Mesenteric fat pad (tissue), 1 donor: ENCODE measurements at regions not wholly inside any gene's neighbourhood (a gene's known extent, or its start where the extent isn't known, plus 50 kb on each side); places are given as distances from the start of the nearest gene placed in this dataset.

ENCODE experiments used
- DNase-seq: peaks from one replicate; pipeline ENCODE4 v3.0.0-alpha.2; 2020; ENCODE audit warnings: low spot score
- donor health status: DM: yes; HTN: yes; CAD: no.

DNA sequence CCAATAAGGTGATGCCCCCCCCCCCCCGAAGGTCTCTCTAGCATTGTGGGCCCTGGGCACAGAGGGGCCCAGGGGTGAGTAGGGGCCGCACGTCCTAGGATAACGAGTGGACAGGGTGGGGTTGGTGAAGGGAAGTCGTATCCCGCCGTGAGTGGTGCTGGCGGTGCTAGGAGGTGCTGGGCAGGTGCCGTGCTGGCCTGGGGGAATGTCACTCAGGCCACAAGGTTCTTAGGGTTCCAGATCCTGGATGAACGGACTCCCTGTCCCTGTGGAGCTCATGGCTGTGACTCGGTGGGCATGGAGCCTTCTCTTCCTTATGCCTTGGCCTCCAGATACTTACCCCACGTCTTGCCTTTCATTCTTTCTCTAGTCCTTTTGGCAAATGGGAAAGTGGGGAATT, 157.4 kb upstream of the SOX1 start:
- DNase-seq = no peak

DNA sequence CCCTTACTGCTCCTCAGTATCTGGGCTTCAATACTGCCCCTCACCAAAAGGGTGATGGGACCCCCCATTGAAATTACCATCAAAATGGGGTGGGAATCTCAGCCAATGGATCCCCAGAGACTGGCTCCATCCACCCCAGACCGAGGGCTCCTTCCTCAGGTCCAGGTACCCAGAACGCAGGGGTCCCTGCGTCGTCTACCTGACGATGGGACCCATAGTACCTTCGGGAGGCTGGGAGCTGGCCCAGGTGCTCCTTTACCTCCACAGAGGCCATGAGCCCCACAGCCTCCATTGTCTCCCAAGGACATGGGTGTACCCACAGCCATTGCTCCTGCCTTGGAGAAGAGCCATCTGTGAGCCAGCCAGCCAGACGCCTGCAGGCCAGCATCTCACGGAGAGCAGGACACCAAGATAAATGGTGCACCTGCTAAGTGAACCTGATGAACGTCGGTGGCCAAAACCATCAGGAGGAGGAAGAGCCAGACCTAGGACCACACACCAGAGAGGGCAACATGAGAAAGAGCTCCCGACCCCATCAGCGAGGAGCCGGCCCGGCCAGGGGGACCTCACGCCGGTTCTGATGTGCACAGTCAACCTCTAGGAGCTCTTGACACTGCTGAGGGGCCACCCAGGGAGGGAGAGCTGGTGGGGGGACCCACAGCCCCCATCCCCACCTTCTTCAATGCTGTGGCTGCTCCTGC, 156.8 kb upstream of the SOX1 start:
- DNase-seq = peak; percentile 75

DNA sequence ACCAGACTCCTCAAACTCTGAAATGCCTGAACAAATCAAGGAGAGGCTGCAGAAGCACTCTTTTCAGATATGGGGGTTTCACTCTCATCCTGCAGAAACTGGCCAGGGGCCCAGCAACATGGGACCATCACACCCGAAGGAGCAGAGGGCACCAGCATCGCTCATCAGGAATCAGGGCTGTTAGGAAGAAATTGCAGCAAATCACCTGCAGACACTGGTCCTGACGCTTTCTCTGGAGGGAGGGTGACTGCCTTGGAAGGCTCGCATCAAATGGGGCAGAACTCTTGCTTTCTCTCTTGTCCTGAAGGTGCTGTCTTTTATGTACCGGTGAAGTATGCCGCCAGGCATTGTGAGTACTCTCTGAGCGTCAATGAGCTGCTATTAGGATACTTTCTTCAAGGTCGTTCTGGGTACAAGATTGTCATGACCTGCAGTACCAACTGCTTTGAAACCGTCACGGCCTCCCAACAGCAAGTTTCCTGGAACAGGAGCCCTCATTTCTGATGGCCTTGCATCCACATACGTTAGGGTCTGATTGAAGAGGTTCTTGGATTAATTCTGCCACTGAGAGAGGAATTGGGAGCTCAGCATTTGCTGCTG, 155.7 kb upstream of the SOX1 start:
- no peak for DNase-seq

DNA sequence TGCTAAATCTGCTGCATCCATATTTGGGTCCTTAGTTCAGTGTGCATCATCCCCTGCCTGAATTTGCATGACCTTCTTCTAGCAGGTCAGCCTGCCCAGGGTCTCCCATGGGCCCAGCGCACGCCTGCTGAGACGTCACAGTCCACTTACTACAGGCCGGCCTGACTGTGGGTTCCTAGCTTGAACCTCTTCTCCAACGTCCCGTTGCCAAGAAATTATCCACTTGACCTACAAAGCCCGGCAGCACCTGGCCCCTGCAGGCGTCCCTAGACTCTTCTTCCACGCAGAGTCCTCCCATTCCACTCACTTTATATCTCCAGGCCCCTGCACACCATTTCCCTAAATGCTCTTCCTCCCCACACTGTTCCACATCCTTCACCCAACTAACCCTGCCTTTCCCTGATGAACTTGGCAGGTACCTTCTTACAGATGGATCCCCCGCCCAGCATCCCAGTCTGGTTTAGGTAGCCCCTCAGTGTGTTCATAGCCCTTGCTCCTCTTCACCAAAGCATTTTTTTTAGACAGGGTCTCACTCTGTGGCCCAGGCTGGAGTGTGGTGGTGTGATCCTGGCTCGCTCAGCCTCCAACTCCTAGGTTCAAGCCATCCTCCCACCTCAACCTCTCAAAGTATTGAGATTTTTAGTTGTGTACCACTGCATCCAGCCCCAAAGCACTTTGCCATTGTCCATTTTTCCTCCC, 155.0 kb upstream of the SOX1 start:
- DNase-seq = peak; percentile 77

DNA sequence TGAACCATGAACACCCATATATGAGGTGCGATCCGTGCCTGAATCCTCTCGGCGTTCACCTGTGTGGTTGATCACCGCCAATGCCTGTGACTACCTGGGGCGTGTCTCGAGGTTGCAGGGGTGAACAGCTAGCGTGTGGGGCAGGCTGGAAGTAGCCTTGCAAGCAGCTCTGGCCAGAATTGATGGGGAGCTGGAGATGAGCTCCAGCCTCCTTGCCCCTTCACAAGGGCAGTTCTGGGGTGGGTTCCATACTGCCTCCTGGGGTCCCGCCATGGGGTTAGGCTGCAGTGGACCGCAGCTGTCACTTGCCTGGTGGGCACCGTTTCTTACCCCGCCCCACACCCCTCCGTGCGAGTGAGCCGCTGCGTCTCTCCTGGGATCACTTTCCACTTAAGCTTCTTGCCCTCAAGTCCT, 154.5 kb upstream of the SOX1 start:
- DNase-seq = peak; percentile 88

DNA sequence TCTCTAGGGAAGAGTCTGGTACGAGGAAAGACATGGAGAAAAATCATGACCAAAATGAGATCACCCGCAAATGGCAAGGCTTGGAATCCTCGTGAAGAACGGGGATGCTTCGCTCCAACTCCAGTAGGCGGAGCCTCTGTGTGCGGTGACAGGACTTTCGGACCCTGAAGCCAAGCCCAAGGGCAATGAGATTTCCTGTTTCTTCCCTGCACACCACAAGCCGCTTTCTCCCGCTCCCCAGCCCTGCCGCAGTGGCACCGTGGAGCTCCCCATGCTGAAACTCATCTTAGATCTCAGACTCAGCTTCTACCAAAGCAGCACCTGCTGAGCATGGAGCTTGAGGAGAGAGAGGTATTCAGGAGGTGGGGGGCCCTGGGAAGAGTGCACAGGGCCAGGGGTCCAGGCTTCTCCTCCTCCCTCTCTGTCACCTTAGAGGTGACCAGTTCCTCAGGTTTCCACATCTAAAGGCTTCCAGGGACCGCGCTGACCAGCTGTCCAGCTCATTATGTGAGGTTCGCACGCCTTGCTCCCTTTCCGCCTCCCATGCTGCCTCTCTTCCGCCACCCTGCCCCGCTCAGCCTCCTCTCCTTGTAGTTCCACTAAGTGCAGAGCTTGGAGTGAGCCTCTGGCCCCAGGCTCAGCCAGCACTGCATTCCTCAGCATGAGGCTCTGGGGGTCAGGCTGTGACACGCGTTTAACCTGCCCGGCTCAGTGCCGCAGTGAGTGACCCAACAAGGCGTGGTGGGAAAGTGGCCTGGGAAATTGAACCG, 153.8 kb upstream of the SOX1 start:
- DNase-seq = peak; percentile 80

DNA sequence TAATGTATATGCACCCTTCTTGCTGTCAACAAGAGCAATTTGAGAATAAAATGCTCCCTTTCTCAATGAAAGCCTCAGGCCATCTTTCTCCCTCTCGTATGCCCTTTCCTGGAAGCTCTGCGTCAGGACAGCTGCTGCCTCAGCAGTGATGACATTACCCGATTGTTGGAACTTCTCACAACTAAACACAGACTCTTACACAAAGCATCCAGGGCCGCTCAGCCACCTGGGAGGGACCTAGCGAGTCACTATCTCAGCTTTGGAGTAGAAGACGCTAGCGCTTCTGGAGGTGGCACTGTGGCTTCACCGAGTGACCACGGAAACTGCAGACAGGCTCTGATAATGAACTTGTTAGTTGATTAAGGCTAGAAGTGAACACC, 153.2 kb upstream of the SOX1 start:
- DNase-seq = no peak

DNA sequence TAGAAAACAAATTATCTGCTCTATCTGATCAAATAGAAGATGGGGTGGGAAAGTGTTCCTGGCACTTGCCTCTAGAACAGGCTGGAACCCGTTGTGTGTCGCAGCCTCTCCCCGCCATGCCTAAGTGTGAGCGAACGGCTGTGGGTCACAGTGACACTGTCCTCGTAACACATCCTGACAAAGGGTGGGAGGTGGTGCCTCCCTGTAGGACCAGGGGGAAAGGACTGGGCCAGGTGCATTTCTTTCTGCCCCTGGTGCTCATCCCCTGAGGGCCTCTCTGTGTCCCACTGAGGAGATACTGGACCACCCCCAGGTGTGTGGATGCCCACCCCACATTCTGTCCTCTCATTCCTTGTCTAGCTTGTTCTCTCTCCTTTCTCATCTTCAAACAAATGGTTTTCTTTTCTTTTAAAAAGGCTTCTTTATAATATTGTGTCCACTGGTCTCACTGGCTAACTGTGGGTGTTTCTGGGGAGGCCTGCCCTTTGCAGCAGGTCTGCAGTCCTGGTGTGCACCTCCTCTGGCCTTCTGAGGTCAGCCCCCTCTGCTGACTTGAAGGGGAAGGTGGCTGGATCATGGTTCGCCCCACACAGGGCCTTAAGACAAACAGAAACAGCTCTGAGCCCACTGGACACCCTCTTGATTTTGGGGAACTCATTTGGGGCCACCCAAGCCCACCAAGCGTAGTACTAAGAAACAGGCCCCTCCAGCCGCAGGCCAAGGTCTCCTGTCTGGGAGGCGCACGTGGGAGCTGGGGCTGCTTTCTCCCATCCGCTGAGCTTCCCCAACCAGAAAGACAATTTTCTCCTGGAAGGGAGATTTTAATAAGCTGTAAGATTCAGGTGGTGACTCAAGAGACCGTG, 152.5 kb upstream of the SOX1 start:
- no peak for DNase-seq

DNA sequence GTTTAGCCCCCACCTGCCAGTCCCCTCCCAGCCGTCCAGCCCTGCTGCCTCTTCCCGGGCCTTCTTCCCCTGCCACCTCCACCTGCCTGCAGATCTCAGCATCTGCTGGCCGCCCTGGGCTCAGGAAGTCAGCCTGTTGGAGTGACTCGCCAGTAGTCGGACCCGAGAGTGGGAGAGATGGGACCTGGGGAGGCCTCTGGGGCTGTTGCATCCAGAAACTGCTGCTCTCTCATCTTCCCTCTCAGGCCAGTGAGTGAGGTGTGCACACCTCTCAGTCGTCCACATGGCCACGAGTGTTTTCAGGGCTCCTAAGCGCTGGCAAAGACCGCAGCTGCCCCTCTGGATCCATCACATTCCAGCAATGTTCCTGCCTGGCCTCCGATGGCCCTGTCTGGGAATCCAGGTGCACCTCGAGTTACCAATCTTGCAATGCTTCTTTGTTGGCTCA, 151.8 kb upstream of the SOX1 start:
- peak; percentile 57 for DNase-seq

DNA sequence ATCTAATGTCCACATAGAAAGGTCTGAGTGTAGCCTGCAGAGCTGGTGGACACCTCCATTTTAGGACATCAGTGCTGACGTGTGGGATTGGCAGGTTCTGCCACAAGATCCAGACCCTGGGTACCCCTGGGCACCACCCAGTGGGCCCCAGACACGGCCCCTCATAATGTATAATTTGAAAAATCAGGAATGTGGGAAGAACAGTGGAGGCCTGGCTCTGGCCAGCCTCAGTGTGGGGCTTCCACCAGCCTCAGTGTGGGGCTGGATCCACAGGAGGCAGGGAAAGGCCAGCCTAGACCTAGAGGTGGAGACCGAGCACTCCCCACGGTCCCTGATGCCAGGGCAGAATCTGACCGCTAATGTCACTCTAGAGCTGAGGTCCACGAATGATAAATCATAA, 150.7 kb upstream of the SOX1 start:
- DNase-seq = peak; percentile 72

DNA sequence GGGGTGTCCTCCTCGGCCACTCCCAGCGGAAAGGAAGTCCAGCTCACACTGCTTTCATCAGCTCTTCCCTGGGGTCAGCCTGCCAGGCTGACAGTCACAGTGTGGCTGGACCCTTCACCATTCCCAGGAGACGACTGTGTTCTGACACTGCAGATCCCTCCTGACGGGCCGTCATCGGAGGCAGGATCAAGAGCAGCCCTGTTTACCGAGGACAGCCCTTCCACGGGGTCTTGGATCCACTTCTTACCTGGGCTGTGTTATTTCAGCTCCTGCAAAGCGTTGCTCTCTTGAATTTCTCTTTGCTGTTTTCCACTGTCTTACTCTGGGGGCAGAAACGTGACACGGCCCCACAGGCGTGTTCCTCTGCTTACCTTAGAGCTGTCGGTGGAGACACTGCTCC, 149.9 kb upstream of the SOX1 start:
- peak; percentile 74 for DNase-seq

DNA sequence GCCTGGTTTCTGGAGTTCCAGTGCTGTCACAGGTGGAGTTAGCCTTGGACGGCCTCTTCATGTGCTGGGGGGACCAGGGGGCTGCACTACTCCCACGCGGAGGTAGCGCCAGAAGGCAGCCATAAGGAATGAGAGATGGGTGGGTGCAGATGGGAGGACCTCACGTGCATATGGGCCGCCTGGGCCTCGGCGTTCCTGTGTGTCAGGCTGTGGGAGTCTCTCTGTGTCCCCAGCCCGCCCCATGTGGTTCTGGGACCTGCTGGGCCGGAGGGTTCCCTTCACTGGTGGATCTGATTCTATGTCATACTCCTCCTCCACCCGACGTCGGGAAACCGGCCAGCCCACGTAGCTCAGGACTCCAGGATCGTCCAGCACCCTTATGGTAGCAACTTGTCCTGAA, 149.0 kb upstream of the SOX1 start:
- peak; percentile 57 for DNase-seq

DNA sequence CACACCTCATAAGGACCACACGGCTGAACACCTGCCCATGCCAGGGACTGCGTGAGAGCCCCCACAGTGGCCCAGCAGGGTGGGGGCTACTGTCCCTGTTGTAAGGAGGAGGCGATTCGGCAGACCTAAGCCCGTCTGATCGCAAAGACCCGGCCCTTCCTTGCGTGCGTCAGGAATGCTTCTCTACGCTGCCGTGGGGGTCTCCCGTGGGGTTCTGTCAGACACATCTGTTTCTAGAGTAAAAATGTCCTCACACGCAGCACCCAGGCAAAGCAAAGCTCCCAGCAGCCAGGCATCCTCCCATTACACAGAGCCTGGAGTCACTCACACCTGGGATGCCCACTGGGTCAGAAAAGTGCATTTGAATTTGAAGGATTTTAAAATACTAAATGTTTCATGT, 147.7 kb upstream of the SOX1 start:
- DNase-seq = no peak

DNA sequence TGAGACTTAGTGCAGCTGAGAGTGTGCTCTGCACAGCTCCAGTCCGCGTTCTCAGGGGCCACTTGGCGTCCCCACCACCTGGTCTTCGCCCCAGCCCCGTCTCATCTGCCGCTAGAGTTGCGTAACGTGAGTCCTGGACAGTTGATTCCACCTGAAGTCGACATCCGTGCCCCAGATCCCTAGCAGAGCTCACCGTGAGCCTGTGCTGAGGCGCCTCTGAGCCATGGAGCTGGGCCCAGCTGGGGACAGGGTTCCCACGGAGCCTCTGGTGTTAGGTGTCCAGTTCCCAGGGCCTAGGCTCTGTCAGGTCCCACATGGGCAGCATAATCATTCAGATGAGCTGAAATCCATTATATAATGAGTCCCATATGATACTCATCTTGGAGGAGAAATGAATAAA, 147.1 kb upstream of the SOX1 start:
- peak; percentile 76 for DNase-seq

DNA sequence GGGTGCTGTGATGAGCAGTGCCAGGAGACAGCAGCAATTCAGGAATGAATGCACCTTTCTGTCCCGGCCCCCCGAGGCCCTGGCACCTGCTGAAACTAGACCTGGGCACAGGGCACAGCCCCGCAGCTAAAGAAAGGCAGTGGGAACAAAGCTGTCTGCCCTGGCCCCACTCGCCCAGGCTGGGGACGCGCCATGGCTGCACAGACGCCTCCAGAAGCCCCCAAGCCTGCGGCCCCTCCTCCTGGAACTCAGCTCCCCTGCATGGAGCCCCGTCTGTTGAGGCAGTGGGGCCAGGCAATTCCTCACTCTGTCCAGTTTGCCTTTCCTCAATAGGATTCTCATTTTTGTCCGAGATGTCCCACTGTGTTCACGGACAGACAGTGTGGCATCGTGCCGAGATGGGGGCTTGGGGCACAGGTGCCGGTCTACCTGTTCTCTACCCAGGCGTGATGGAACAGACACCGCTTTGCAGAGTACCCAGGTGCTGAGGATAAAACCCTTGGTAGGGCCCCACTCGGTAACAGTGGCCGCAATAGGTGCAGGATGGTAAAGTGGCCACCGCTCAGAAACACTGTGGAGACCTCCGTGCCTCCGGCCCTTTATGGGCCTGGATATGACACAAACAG, 146.5 kb upstream of the SOX1 start:
- peak; percentile 68 for DNase-seq

DNA sequence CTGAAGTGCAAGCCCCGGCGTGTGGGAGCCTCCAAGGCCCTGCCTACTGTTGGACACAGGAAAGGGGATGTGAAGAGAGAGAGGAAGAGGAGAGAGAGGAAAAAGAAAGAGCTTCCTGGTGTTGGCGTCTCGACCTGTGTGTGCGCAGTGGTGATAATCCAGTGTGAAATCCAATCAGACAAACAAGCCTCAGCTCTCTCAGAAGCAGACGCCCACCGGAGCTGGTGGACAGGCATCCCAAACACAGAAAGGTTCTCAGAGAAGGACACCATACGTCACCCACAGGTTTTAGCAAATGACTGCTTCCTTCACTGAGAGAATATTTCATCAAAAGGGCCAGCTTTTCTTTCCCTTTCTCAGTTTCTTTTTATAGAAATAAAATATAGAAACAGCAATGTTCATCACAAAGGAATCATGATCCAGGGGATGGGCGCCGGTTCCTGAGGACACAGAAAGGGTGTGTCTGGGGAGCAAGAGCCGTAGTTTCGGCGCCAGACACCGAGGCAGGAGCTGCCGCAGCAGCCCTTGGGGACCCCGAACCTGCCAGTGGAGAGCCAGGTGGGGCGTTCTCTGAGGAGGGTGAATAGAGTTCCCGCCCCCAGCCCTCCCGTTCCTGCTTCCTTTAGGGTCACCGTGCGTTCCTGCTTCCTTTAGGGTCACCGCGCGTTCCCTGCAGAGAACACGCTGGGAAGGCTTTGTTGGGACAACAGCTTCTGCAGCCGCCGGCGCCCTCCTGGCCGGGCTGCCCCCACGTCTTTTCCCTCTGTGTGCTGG, 145.8 kb upstream of the SOX1 start:
- DNase-seq = peak; percentile 76

DNA sequence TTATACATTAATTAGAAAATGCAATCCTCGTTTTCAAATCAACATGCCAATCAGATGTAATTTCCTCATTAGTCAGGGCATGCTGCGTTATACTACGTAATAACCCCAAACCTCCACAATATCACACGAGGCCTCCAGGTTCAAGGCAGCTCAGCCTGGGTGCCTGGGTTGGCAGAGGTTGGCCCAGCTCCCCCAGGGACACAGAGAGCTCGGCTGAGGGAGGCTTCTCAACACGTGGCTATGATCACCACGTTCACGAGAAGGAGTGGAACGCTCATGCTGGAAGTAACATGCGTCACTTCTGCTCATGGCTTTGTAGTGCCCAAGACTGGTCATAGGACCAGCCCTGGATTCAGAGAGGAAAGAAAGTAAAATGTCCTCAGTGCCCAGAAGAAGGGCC, 144.9 kb upstream of the SOX1 start:
- DNase-seq = peak; percentile 12

DNA sequence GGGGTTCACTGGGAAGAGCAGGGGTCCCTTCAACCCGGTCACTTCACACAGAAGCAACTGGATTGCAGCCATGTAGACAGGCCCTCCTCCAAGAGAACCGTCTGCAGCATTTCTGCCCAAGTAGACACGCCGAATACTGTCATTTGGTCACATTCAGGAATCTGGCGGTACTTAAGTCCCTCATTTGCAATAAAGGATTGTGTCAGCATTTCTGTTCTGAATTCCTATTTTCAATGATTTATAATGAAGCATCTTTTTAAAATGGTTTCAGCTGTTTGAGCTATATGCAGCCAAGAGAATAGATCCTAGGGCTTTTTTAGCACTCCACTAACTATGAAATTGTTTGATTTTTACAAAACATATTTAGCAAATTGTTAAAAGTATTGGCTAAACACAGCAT, 143.5 kb upstream of the SOX1 start:
- DNase-seq = no peak

DNA sequence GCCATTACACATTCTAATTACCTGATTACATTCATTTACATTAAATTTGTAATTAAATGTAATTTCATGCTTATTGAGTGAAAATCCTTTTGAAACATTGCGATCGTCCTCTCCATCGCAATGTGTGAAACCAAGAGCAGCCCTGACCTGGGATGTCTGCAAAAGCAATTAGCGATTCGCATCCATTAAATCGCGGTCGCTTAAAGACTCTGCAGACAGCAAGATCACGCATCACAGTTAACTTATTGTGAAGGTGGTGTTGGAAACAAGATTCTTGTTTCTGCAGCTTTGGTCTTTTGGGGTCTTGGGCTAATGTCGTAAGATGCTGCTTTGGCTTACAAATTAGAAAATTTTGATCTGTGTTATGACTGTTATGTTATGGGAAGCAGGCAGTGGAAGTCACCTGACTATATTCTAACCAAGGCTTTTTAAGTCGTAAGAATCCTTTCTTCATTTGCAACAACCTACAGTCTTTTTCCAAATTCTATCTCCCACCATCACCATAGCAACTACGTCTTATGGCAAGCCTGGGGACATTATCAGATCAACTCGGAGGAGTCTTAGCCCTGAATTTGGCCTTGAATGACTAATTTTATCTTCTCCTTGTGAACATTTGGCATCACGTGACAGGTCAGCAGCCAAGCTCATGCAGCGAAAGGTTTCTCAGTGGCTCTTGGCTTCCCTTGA, 142.8 kb upstream of the SOX1 start:
- peak; percentile 16 for DNase-seq
